ENCODE measurements at regions not wholly inside any gene's neighbourhood (a gene's known extent, or its start where the extent isn't known, plus 50 kb on each side); places are given as distances from the start of the nearest gene placed in this dataset.
"Not testable (repeated sequence)": the region's sequence is repeated elsewhere in the genome, so short reads cannot be mapped to it uniquely, and the experiment has no call there.

DNA sequence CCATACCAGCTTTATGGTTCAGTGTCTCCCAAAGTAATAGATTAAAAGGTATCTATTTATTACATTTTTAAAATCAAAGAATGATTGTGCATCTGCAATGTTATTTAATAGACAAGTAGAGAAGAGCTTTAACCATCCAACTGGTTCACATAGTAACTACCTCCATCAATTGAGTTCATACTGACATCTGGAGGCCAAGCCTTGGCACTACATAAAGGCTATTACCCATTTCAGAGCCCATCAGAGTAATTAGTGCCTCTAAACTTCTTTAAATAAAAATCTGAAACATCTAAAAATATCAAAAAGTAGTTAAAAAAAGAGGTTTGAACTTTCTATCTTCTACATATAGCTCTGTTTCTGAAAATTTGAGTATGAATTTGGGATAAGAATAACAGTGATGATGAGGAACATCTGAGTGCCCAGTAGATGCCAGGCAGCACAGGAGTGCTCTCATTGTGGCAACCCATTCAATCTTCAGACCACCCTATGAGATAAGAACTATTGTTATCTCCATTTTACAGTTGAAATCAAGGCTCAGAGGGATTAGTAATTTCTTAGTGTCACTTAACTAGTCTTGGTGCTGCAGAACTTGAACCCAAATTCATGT lies 132.9 kb upstream of the DAAM1 start:
- peaks cover 2% of the 10 kb centered on the region for H3K27me3 Mint-ChIP-seq (ENCODE audit: low read depth)
- peaks cover 3% of the 10 kb centered on the region for H3K9me3 Mint-ChIP-seq
- intact Hi-C loops (cut with micrococcal nuclease) = loop anchor here (1.0 kb wide), 2 partner anchors 414 to 554 kb away; no protein-coding TSS in a partner anchor
- DNase-seq (ENCODE audit: low spot score) = no peak
- H3K27ac Mint-ChIP-seq = no peak overlapping the region
- H3K36me3 Mint-ChIP-seq (ENCODE audit: low read depth) = no peaks in the 10 kb centered on the region
- H3K4me3 Mint-ChIP-seq (ENCODE audit: low read depth) = no peak overlapping the region
- H3K4me1 Mint-ChIP-seq (ENCODE audit: low read depth) = no peaks in the 10 kb centered on the region

DNA sequence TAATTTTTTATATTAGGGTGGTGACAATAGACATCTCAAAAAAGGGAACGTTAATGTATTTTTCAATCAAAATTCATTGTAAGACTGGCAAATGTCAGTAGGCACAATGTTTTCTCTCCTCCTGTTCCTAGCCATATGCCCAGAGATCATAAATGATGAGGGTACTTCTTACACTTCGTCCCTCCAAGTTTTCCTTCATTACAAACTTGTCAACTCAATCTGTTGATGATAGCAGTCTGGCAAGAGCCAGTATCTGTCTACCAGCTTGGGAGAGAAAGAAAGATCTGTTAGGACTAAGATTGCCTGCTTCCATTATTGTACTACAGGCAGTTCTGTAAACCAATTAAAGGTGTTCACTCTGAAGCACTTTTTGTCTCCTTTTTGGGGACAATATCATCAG lies 130.9 kb upstream of the DAAM1 start:
- intact Hi-C loops (cut with micrococcal nuclease) = no loop called here
- no peaks in the 10 kb centered on the region for H3K36me3 Mint-ChIP-seq (ENCODE audit: low read depth)
- DNase-seq (ENCODE audit: low spot score) = no peak
- H3K27me3 Mint-ChIP-seq (ENCODE audit: low read depth) = peaks cover 2% of the 10 kb centered on the region
- H3K4me3 Mint-ChIP-seq (ENCODE audit: low read depth) = no peak overlapping the region
- H3K9me3 Mint-ChIP-seq = peaks cover 4% of the 10 kb centered on the region
- no peak overlapping the region for H3K27ac Mint-ChIP-seq
- H3K4me1 Mint-ChIP-seq (ENCODE audit: low read depth) = no peaks in the 10 kb centered on the region

DNA sequence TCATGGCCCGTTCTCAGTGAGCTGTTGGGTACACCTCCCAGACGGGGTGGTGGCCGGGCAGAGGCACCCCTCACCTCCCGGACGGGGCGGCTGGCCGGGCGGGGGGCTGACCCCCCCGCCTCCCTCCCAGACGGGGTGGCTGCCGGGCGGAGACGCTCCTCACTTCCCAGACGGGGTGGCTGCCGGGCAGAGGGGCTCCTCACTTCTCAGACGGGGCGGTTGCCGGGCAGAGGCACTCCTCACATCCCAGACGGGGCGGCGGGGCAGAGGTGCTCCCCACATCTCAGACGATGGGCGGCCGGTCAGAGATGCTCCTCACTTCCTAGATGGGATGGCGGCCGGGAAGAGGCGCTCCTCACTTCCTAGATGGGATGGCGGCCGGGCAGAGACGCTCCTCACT lies 129.7 kb upstream of the DAAM1 start:
- H3K4me1 Mint-ChIP-seq (ENCODE audit: low read depth); H3K27me3 Mint-ChIP-seq (ENCODE audit: low read depth); H3K27ac Mint-ChIP-seq; H3K9me3 Mint-ChIP-seq; DNase-seq (ENCODE audit: low spot score); intact Hi-C loops (cut with micrococcal nuclease); H3K36me3 Mint-ChIP-seq (ENCODE audit: low read depth); H3K4me3 Mint-ChIP-seq (ENCODE audit: low read depth): not testable (repeated sequence)

DNA sequence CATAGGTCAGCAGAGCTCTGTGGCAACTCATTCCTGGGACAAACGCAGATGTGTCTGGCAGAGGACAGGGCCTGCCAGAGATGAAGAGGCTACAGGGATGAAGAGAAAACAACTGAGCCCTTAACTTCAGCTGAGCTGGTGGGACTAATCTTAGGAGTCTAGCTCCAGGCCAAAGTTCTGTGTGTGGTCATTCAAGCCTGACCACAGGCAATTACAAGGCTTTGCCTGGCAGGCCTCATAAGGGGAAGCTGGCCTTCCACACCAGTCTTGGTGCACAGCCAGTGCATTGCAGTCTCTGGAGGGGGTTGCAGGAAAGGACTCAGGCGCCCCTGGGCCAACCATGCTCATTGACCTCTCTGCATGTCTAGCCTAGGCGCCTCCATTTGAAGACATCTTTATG lies 127.6 kb upstream of the DAAM1 start:
- DNase-seq (ENCODE audit: low spot score) = no peak
- peaks cover 9% of the 10 kb centered on the region for H3K9me3 Mint-ChIP-seq
- intact Hi-C loops (cut with micrococcal nuclease) = no loop called here
- no peak overlapping the region for H3K4me3 Mint-ChIP-seq (ENCODE audit: low read depth)
- no peak overlapping the region for H3K27ac Mint-ChIP-seq
- no peaks in the 10 kb centered on the region for H3K4me1 Mint-ChIP-seq (ENCODE audit: low read depth)
- no peaks in the 10 kb centered on the region for H3K27me3 Mint-ChIP-seq (ENCODE audit: low read depth)
- H3K36me3 Mint-ChIP-seq (ENCODE audit: low read depth) = no peaks in the 10 kb centered on the region

DNA sequence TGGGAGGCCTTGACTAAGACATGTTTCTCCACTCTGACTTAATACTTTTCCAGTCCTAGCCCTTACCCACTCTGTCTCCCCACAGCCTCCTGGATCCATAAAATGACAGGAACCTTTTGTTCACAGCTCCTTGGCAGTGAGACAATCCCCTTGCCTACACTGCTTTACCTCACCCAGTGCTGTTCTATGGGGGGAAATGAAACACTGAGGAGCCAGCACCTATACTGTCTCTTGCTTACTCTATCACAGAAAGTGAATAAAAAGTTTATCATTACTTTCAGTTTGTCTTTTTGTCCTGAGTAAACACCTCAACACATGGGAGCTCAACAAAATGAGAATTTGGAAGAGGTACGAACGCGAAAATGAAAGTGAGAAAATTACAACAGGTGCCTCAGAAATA lies 127.2 kb upstream of the DAAM1 start:
- no peaks in the 10 kb centered on the region for H3K27me3 Mint-ChIP-seq (ENCODE audit: low read depth)
- peaks cover 9% of the 10 kb centered on the region for H3K9me3 Mint-ChIP-seq
- intact Hi-C loops (cut with micrococcal nuclease) = no loop called here
- no peaks in the 10 kb centered on the region for H3K36me3 Mint-ChIP-seq (ENCODE audit: low read depth)
- DNase-seq (ENCODE audit: low spot score) = no peak
- no peaks in the 10 kb centered on the region for H3K4me1 Mint-ChIP-seq (ENCODE audit: low read depth)
- no peak overlapping the region for H3K27ac Mint-ChIP-seq
- H3K4me3 Mint-ChIP-seq (ENCODE audit: low read depth) = no peak overlapping the region

DNA sequence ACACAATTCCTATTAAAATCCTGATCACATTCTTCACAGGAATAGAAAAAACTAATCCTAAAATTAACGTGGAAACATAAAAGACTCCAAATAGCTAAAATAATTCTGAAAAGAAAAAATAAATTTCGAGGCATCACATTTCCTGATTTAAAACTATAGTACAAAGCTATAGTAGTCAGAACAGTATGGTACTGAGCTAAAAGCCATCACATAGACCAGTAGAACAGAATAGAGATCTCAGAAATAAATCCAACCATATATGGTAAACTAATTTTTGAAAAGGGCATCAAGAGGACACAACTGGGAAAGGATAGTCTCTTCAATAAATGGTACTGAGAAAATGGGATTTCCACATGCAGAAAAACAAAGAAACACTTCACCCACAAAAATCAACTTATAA lies 125.2 kb upstream of the DAAM1 start:
- Mint-ChIP-seq H3K9me3 (peaks cover 9% of the 10 kb centered on the region), H3K27ac (no peak overlapping the region), H3K36me3 (ENCODE audit: low read depth) (no peaks in the 10 kb centered on the region), H3K4me3 (ENCODE audit: low read depth) (no peak overlapping the region), H3K4me1 (ENCODE audit: low read depth) (no peaks in the 10 kb centered on the region), H3K27me3 (ENCODE audit: low read depth) (no peaks in the 10 kb centered on the region)
- DNase-seq (ENCODE audit: low spot score) = no peak
- intact Hi-C loops (cut with micrococcal nuclease) = no loop called here

DNA sequence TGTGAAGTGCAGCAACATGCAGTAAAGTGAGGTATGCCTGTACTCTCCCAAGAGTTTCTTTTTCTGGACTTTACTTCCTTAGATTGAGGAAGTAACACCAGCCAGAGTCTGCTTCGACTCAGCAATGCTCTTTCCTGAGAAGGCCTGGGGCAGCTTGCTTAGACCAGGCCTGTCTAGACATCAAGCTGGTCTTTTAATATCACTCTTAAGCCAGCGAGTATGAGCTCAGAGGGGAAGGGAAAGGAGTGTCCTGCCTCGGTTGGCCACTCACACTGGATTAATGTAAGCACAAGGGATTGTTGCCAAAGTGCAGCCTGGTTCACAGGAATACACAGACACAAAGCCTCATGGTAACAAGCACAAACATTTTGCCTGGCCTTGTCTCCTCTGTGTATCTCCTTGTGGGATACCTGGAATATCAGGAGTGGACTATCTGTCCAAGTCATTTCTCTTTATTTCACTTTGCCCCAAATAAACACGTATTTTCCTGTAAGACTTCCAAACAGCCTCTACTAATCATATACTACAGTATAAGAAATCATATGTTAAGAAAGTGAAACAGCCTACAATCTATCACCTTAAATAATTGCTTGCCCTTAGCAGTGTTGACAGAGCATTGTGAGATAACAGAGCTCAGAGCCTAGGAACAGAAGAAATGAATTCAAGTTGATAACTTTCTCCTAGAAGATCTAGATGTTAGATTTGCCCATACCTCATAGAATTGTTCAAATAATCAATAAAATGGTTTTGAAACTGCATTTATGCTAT lies 121.2 kb upstream of the DAAM1 start:
- Mint-ChIP-seq H3K27me3 (ENCODE audit: low read depth) (peaks cover 12% of the 10 kb centered on the region), H3K4me1 (ENCODE audit: low read depth) (no peaks in the 10 kb centered on the region), H3K9me3 (peaks cover 5% of the 10 kb centered on the region), H3K27ac (no peak overlapping the region), H3K36me3 (ENCODE audit: low read depth) (no peaks in the 10 kb centered on the region), H3K4me3 (ENCODE audit: low read depth) (no peak overlapping the region)
- no peak for DNase-seq (ENCODE audit: low spot score)
- intact Hi-C loops (cut with micrococcal nuclease) = no loop called here

DNA sequence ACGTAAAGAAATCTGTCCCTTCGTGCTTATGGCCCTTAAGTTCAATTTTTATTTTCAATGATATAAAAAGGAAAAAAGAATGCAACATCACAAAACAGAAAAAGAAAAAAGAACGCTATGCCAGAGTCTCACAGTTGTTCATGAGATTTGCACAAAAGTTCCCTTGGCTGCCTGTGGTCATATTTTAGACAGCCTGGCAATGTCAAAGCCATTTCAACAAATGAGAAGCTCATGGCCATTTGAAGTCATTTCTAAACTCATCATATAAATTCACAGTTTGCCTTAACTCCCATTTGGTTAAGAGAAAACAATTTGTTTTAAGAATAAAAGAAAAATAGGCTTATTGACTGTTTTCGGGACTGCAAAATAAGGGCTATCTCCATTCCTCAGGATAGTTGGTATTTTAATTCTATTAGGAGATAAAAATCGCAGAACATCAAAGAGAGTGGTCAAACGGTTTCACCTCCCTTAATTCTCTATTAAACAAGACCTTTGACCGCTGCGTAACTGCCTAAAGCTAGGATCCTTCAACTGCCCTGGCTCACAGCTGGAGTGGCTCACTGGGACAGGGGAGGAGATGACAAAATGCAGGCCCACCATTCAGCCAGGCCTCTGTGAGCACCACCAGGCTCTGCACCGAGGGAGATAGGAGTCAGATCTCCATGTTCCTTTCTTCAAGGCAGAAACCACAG lies 119.2 kb upstream of the DAAM1 start:
- intact Hi-C loops (cut with micrococcal nuclease) = no loop called here
- H3K4me1 Mint-ChIP-seq (ENCODE audit: low read depth) = no peaks in the 10 kb centered on the region
- no peak overlapping the region for H3K27ac Mint-ChIP-seq
- H3K27me3 Mint-ChIP-seq (ENCODE audit: low read depth) = peaks cover 15% of the 10 kb centered on the region
- H3K9me3 Mint-ChIP-seq = no peaks in the 10 kb centered on the region
- H3K36me3 Mint-ChIP-seq (ENCODE audit: low read depth) = no peaks in the 10 kb centered on the region
- no peak overlapping the region for H3K4me3 Mint-ChIP-seq (ENCODE audit: low read depth)
- DNase-seq (ENCODE audit: low spot score) = no peak

DNA sequence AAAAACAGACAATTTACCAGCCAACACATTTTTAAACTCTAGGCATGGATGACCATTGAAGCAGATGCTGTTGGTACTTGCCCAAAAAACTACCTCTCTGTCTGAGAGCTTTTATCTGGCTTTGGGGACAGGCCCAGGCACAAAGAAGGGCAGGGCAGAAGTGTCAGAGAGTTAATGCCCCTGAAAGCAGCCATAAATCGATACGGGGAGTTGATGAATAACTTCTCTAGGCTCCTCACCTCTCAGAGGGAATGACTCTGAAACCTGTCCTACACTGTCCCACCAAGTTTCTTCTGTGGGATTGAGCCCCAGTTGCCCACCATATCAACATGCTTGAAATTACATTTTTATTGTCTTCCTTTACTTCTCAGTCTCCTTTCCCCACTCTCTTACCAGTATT lies 113.0 kb upstream of the DAAM1 start:
- Mint-ChIP-seq H3K36me3 (ENCODE audit: low read depth) (no peaks in the 10 kb centered on the region), H3K27ac (no peak overlapping the region), H3K9me3 (no peaks in the 10 kb centered on the region), H3K27me3 (ENCODE audit: low read depth) (peaks cover 22% of the 10 kb centered on the region), H3K4me1 (ENCODE audit: low read depth) (no peaks in the 10 kb centered on the region), H3K4me3 (ENCODE audit: low read depth) (no peak overlapping the region)
- intact Hi-C loops (cut with micrococcal nuclease) = no loop called here
- DNase-seq (ENCODE audit: low spot score) = no peak

DNA sequence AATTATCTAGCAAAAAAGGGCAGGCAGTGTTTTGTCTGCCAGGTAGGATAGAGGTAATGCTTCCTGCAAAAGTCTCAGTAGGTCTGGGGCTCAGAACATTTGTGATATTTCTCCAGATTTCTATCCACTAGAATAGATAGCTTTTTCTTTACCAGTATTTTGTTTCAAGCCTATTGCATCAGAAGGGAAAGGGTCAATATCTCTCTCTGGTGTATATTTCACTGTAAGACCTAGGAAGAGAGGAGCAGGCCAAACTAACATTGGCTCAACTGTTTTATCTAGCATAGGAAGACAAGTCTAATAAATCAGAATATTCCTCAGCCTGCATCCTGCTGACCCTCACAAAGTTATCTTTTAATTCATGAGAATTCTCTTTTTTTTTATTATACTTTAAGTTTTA lies 106.7 kb upstream of the DAAM1 start:
- H3K4me1 Mint-ChIP-seq (ENCODE audit: low read depth) = no peaks in the 10 kb centered on the region
- no peaks in the 10 kb centered on the region for H3K9me3 Mint-ChIP-seq
- peaks cover 18% of the 10 kb centered on the region for H3K27me3 Mint-ChIP-seq (ENCODE audit: low read depth)
- H3K36me3 Mint-ChIP-seq (ENCODE audit: low read depth) = no peaks in the 10 kb centered on the region
- H3K4me3 Mint-ChIP-seq (ENCODE audit: low read depth) = no peak overlapping the region
- intact Hi-C loops (cut with micrococcal nuclease) = no loop called here
- DNase-seq (ENCODE audit: low spot score) = no peak
- H3K27ac Mint-ChIP-seq = no peak overlapping the region

DNA sequence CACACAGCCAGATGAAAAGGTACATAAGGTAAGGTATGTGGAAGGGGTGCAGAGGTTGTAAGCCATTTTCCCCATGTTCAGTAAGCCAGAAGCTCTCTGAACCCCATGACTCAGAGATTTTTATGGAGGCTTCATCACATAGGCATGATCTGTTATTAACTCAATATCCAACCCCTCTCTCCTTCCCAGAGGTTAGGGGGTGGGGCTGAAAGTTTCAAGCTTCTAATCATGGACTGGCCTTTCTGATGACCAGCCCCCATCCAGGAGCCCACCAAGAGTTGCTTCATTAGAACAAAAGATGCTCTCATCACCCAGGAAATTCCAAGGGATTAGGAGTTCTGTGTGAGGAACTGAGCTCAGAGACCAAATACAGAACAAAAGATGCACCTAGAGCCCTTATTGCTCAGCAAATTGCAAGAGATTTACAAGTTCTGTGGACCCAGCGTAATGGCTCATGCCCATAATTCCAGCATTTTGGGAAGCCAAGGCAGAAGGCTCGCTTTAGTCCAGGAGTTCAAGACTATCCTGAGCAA lies 103.2 kb upstream of the DAAM1 start:
- Mint-ChIP-seq H3K27me3 (ENCODE audit: low read depth) (peaks cover 8% of the 10 kb centered on the region), H3K9me3 (no peaks in the 10 kb centered on the region), H3K36me3 (ENCODE audit: low read depth) (no peaks in the 10 kb centered on the region), H3K27ac (no peak overlapping the region), H3K4me1 (ENCODE audit: low read depth) (no peaks in the 10 kb centered on the region), H3K4me3 (ENCODE audit: low read depth) (no peak overlapping the region)
- intact Hi-C loops (cut with micrococcal nuclease) = no loop called here
- no peak for DNase-seq (ENCODE audit: low spot score)

DNA sequence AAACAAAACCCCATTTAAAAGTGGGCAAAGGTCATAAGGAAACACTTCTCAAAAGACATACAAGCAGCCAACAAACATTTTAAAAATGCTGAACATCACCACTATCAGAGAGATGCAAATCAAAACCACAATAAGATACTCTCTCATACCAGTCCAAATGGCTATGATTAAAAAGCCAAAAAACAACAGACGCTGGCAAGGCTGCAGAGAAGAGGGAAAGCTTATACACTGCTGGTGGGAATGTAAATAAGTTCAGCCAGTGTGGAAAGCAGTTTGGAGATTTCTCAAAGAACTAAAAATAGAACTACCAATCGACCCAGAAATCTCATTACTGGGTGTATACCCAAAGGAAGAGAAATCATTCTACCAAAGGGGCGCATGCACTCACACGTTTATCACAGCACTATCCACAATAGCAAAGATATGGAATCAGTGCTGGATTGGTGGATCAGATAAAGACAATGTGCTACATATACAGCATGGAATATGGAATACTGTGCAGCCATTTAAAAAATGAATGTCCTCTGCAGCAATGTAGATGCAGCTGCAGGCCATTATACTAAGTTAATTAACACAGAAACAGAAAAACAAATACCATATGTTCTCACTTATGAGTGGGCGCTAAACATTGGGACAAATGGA lies 102.1 kb upstream of the DAAM1 start:
- Mint-ChIP-seq H3K27ac (no peak overlapping the region), H3K36me3 (ENCODE audit: low read depth) (no peaks in the 10 kb centered on the region), H3K4me3 (ENCODE audit: low read depth) (no peak overlapping the region), H3K9me3 (no peaks in the 10 kb centered on the region), H3K4me1 (ENCODE audit: low read depth) (no peaks in the 10 kb centered on the region), H3K27me3 (ENCODE audit: low read depth) (peaks cover 8% of the 10 kb centered on the region)
- DNase-seq (ENCODE audit: low spot score) = no peak
- intact Hi-C loops (cut with micrococcal nuclease) = no loop called here

DNA sequence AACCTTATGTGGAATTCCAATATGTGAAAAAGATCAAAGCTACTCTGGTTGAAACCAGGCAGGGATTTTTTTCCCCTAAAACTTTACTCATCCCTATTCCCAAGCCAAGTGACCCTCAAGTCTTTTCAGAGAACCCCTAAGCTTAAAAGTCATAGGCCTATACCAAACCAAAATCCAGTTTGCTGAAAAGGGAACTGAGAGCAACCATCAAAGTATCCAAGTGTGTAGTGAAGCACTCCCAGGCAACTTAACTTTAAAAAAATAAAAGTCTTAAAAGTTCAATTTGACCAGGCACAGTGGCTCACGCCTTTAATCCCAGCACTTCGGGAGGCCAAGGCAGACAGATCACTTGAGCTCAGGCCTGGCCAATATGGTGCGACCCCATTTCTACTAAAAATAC lies 101.2 kb upstream of the DAAM1 start:
- peaks cover 8% of the 10 kb centered on the region for H3K27me3 Mint-ChIP-seq (ENCODE audit: low read depth)
- no peaks in the 10 kb centered on the region for H3K9me3 Mint-ChIP-seq

More for the DNA sequence above, 101.2 kb upstream of the DAAM1 start:
- no peak overlapping the region for H3K4me3 Mint-ChIP-seq (ENCODE audit: low read depth)
- H3K36me3 Mint-ChIP-seq (ENCODE audit: low read depth) = no peaks in the 10 kb centered on the region
- intact Hi-C loops (cut with micrococcal nuclease) = no loop called here
- H3K4me1 Mint-ChIP-seq (ENCODE audit: low read depth) = no peaks in the 10 kb centered on the region
- H3K27ac Mint-ChIP-seq = no peak overlapping the region
- no peak for DNase-seq (ENCODE audit: low spot score)
